GM12891 (cell line): ENCODE measurements at regions not wholly inside any gene's neighbourhood (a gene's known extent, or its start where the extent isn't known, plus 50 kb on each side); places are given as distances from the start of the nearest gene placed in this dataset.

Experiments used
- POLR2A ChIP-seq: IDR thresholded peaks from 2 replicates; pipeline ENCODE4 v1.6.1; 2011; ENCODE audit warnings: low read depth, low read length, control low read depth
- POLR2AphosphoS5 ChIP-seq: IDR thresholded peaks from 2 replicates; pipeline ENCODE4 v1.6.1; 2011; ENCODE audit warnings: low read depth, low read length, control low read depth
- SPI1 ChIP-seq: IDR thresholded peaks from 2 replicates; pipeline ENCODE4 v1.6.1; 2011; ENCODE audit warnings: low read depth, low read length, control low read depth

- no peak for TF ChIP-seq POLR2AphosphoS5
- TF ChIP-seq POLR2A: no peak
- TF ChIP-seq SPI1: no peak
These were observed 264.3 kb upstream of the ARHGEF26 start for GRCh38 chr3:153856932-153857331.
